GM19467 (cell line): ENCODE measurements at regions not wholly inside any gene's neighbourhood (a gene's known extent, or its start where the extent isn't known, plus 50 kb on each side); places are given as distances from the start of the nearest gene placed in this dataset.
A peak's percentile ranks its signal among the peaks of the same experiment; 100 is the strongest.
"Not testable (repeated sequence)": the region's sequence is repeated elsewhere in the genome, so short reads cannot be mapped to it uniquely, and the experiment has no call there.

ENCODE experiments used
- ATAC-seq: cut with Tn5 transposase; IDR thresholded peaks from one replicate; pipeline ENCODE4 v1.9.1; 2021; ENCODE audit warnings: mild to moderate bottlenecking, moderate library complexity; ENCODE audit not compliant: unreplicated experiment

DNA sequence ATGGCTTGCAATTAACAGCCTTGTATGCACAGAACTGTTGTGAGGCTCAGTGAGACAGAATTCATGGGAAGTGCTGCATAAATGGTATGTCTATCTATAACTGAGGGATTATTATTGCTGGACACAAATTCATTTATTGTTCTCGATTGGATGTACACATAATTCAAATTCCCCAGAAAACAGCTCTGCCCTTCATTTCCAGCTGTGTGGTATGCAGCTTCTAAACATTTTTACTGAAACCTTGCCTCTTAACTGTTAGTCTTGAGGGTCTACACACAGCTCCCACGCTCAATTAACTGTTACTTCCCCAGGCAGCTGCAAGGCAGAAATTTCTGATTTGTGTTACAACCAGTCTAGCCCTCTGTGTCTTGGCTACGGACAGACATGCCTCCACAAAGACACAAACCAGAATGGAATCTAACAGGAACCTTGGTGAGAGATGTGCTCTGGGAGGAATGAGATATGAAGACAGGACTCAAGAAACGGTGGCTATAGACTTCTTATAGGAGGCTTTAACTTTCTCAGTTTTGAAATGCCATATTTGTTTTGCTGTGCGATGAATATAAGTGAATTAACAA lies 139.7 kb upstream of the TBL1XR1 start:
- no peak for ATAC-seq

DNA sequence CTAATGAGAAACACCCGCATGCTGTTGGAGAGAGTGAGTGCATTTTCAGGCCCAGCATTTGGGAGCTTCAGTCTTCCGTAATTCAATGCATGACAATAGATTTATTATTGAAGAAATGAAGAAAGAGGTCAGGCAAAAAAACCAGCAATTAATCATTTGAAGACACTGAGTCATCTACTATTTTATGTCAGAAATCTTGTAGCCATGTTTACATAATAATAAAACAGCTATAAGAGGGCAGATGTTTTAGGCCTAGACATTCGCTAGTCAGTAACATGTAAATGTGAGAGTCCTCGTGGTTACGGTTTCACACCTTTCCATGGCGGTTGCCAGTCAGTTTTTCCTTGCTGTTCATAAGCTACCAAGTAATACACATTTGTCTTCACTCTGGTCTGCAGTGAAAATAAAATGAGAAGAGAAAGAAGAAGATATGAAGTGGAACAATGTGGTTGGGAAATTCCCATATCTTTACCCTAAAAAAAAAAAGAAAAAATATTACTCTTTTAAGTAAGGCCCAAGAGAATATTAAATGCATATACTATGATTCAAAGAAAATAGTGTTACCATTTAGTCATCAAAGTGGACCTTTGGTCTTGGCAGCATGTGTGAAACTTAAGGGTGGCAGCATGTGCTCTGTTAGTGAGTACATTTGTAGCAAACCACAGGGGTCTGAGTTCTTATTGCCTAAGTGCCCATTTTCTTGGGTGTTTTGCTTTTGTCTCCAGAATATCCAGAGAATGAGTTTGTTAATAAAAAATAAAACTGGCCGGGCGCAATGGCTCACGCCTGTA lies 140.5 kb upstream of the TBL1XR1 start:
- ATAC-seq = peak; percentile 77

GRCh38 chr3:177338697-177339219 lies 141.5 kb upstream of the TBL1XR1 start:
- no peak for ATAC-seq

GRCh38 chr3:177339220-177339703 lies 142.0 kb upstream of the TBL1XR1 start:
- ATAC-seq = not testable (repeated sequence)

DNA sequence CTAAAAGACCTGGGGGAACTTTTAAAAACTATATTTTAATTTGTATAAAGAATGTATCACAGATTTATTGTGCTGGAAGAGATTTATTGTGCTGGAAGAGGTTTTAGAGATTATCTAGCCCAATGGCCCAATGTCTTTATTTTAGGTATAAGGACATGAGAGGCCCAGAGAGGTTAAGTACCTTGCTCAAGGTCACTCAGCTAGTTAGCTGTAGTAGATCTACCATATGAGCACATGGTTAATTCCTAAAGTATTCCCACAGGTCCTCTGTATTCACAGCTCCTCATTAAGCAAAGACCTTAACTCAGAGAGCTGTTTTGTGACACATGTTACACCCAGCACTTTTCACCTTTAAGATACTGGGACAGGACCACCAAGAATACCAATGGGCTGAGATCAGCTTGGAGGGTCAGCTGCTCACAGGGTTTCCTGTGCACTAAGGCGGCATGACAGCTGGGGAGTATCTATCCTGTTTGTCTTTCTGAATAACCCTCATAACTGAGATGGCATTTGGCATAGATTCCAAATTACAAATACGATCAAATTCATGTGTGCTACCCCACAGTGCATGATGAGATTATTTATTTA lies 143.1 kb upstream of the TBL1XR1 start:
- ATAC-seq = no peak

DNA sequence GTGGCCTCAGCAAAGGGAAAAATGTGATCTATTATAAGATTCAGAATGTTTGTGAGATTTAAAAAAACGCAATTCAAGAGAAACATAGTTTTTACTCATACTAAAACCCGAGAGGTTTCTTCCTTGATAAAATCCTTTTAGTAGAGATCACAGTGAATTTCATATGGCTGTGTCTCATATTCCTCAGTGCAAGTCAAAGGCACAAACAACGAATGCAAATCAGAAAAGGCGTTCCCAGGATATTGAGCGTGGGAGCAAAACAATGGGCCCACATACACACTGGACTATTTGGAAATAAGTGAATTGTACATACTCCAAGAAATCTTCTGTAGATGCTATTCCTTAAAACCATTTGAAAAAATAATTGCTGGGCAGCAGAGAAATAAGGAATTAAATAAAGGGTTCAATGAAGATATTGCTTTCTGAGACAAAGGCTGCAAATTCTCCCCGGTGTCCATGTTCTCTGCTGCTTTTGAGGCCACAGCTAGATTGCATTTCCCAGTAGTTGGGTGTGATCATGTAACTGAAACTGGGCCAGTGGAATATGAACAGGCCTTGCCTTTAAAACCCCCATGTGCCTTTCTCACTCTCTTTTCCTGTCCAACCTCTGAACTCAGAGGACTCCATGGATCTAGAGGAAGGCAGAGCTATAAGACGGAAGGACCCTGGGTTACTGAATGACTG lies 144.6 kb upstream of the TBL1XR1 start:
- ATAC-seq = no peak

- ATAC-seq = no peak
Observed at GRCh38 chr3:177343122-177343625, 145.9 kb upstream of the TBL1XR1 start.

DNA sequence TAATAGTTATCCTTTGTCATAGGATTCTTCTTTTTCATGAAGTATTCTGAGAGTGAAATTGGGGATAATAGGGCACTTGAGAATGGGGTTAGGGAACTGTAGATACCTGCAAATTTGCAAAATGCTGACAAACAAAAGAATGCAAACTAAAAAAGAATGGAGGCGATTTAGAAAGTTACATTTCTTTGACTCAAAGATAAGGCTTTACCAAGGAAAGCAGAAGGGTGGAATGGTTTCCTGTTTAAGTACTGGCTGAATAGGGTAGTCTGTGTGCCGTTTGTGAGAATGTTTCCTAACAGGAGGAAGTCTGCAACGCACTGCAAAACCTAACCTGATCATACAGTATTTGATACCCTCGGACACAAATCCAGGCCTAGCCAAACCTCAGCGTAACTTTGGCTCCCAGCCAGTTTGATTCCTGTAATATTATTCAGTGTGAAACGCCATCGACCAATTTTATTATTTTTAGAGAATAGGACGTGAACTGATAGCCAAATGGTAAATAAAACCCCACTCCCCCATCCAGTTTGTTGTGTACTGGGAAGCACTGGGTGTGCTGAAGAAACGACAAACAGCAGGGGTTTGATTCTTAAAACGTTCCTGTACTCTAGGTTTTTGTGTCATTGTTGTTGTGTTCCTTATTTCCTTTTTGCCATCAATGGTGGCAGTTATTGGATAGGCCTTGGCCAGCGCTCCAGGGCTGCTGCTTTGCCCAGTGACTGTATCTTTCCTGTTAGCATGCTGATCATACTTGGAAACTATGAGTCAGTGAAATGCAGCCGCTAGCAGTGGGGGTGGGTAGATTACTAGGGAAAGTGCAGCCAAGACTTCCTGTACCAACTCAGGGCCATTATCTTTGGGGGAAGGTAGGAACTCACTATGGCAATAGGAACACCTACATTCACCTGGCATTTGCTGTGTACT lies 148.0 kb upstream of the TBL1XR1 start:
- peak; percentile 50 for ATAC-seq

DNA sequence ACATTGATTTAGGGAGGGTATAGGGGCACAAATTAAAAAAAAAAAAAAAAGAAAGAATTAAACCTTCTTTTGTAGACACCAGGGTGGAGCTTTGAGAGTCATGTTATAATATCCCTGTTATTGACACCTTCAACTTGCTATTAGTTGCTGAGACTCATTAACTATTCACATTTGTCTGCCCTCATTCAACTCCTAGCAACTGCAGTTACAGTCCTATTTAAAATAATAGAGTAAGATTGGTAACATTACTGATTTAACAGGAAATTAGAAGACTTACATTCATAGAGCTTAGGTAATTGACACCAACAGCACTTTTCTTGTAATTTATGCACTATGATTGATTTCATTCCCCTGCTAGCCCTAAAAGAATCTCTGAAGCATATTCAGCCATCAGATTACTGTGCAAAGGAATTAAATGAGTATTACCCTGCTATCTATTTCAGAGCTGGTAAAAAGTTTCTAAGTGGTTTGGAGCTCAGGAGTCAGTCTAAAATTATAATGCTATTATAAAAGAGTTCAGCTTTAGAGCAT lies 148.8 kb upstream of the TBL1XR1 start:
- ATAC-seq = peak; percentile 9

DNA sequence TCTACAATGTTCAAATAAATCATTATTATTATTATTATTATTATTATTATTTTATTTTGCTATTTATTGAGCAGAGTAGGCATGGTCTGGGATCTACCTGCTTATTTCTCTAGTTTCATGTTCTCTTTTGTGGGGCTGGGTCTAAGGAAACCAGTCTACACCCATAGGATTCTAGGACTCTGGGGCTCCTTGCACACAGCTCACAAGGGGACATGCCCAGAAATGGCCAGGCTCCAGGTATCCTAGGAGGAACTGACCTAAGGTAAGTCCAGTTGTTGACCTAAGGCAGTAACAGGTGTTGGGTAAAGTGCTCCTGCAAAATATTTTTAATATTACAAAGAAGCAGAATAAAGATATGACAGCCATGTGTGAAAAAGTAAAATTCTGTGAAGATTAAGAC lies 149.6 kb upstream of the TBL1XR1 start:
- no peak for ATAC-seq

DNA sequence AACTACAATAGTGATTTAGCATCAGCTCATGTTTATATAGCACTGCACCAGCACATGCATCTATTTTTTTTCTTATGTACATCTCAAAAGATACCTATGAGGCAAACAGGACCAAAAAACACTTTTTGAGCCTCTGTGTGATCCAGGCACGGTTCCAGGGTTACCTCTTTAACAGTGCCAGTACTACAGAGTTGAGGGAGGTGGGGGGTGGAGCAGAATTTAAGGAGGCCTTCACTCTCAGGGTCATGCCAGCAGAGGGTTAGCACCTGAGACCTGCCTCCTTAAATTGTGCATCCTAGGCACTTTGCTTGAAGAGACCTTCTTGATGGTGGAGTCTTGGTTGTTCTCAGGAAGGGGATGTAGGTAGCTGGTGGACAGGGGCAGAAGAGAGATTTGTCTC lies 150.3 kb upstream of the TBL1XR1 start:
- no peak for ATAC-seq

GRCh38 chr3:177348974-177349373 lies 151.7 kb upstream of the TBL1XR1 start:
- ATAC-seq = no peak

- ATAC-seq = no peak
Observed at GRCh38 chr3:177349384-177349783, 152.1 kb upstream of the TBL1XR1 start.

- no peak for ATAC-seq
Observed at GRCh38 chr3:177350121-177350520, 152.8 kb upstream of the TBL1XR1 start.

- no peak for ATAC-seq
Observed at GRCh38 chr3:177351206-177351605, 153.9 kb upstream of the TBL1XR1 start.

- ATAC-seq = peak; percentile 96
Observed at GRCh38 chr3:177351757-177352158, 154.5 kb upstream of the TBL1XR1 start.

- no peak for ATAC-seq
Observed at GRCh38 chr3:177352424-177352823, 155.1 kb upstream of the TBL1XR1 start.

GRCh38 chr3:177353140-177353539 lies 155.9 kb upstream of the TBL1XR1 start:
- ATAC-seq = no peak

DNA sequence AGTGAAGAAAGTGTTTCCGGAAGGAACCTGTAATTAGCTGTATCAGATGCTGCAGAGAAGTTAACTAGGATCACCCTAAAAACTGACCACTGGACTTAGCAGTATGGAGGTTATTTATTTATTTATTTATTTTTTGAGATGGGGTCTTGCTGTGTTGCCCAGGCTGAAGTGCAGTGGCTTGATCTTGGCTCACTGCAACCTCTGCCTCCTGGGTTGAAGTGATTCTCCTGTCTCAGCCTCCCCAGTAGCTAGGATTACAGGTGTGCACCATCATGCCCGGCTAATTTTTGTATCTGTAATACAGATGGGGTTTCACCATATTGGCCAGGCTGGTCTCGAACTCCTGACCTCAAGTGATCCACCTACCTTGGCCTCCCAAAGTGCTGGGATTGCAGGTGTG lies 156.6 kb upstream of the TBL1XR1 start:
- ATAC-seq = not testable (repeated sequence)

DNA sequence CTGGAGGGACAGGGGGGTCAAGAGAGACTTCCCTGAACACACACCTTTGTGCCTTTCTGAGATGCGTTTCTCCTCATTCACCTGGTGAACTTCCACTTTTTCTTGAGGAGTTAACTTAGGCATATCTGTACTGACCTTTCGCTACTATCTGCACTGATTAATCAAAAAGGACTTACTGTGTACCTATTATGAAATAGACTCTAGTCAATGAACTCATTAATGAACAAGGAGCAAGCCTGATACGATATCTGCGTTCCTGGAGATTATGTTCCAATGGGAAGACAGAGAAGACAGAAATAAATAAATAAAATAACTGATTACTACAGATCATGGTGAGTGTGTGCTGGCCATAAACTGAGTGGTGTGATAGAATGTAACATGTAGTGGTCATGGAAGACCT lies 157.2 kb upstream of the TBL1XR1 start:
- no peak for ATAC-seq
